GM23338 (cell line): ENCODE measurements at regions not wholly inside any gene's neighbourhood (a gene's known extent, or its start where the extent isn't known, plus 50 kb on each side); places are given as distances from the start of the nearest gene placed in this dataset.

Experiments used
- CTCF ChIP-seq, 2 experiments: fragments of 200-600 bp in 1 of 2; sonication (generic) in 1 of 2; conservative IDR thresholded peaks; 2 replicates each; pipeline versions ENCODE4 v1.5.1 to v1.6.1; 2016 to 2017; ENCODE audit warnings: antibody characterized with exemption in 2 of 2, low read depth in 2 of 2, mild to moderate bottlenecking in 2 of 2, moderate library complexity in 1 of 2
- EZH2phosphoT487 ChIP-seq: fragments of 200-600 bp; sonication (generic); IDR thresholded peaks from one replicate; pipeline ENCODE4 v1.8.1; 2018; ENCODE audit warnings: antibody characterized with exemption; ENCODE audit not compliant: unreplicated experiment

- TF ChIP-seq EZH2phosphoT487 (no peak), CTCF (conservative IDR thresholded peaks at IDR 0.05; ENCODE audit: low read depth in 2 of 2) (no peak)
Observed at GRCh38 chr6:21885532-21886114, 292.1 kb downstream of the SOX4 start.
